Stimulated activated CD4-positive, alpha-beta T cell treated with anti-CD3 and anti-CD28 coated beads, Interleukin-12 subunit alpha, Interleukin-12 subunit beta, amount 100 ng/mL, for 24 hours (primary cell): ENCODE measurements at regions not wholly inside any gene's neighbourhood (a gene's known extent, or its start where the extent isn't known, plus 50 kb on each side); places are given as distances from the start of the nearest gene placed in this dataset.
"Not testable (repeated sequence)": the region's sequence is repeated elsewhere in the genome, so short reads cannot be mapped to it uniquely, and the experiment has no call there.

Experiments used
- DNase-seq, 2 experiments: peaks; one replicate each; pipeline ENCODE4 v3.0.0-alpha.2; 2020; ENCODE audit warnings: low read depth in 2 of 2

DNA sequence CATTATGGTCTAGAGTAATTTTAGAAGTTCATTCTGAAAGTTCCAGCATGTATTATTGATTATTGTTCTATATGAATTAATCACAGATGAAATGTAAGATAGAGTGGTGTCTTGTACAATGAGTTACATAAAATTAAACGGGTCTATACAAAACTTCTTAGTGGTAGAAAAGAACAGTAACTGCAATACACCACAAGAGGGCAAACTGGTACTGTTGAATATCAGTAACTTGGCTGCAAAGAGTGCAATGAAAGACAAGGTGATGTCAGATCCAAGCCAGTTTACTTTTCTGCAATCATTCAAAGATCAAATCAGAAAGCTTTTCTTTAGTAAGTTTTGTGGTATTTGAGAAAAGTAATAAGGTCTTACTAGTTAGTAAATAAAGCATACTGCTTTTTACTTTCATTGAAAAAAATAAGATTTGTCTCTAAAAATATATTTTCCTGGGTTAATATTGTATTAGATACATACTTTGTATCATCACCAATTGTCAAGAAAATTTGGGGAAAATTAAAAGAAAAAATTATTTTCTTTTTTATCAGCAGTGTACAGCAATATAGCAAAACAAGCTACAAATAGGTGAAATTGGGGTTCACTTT is 66.4 kb upstream of the BTG3 start:
- no peak for DNase-seq

DNA sequence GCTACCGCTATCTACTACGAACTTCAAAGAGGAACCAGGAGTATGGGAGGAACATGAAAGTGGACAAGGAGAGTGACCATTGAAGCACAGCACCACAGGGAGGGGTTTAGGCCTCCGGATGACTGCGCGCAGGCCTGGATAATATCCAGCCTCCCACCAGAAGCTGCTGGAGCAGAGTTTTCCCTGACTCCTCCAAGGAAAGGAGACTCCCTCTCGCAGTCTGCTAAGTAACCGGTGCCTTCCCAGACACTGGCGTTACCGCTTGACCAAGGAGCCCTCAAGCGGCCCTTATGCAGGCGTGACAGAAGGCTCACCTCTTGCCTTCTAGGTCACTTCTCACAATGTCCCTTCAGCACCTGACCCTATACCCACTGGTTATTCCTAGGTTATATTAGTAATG is 64.2 kb upstream of the BTG3 start:
- not testable (repeated sequence) for DNase-seq

DNA sequence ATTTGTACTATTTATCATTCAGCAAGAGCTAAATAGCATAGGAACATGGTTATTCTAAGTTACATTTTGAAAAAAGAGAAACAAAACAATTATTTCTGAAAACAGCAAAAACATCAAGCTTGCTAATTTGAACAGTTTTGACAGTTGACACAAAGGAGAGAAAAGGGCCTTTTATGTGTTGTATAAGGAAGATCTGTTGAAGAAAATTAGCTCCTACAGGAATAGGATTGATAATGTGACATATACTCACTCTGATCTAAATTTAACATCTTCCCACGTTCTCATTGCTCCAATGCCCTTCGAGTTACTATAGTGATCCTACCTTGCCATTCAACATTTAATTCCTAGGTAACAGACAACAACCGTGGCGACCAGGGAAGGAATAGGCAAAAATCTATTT is 61.4 kb upstream of the BTG3 start:
- DNase-seq: no peak

DNA sequence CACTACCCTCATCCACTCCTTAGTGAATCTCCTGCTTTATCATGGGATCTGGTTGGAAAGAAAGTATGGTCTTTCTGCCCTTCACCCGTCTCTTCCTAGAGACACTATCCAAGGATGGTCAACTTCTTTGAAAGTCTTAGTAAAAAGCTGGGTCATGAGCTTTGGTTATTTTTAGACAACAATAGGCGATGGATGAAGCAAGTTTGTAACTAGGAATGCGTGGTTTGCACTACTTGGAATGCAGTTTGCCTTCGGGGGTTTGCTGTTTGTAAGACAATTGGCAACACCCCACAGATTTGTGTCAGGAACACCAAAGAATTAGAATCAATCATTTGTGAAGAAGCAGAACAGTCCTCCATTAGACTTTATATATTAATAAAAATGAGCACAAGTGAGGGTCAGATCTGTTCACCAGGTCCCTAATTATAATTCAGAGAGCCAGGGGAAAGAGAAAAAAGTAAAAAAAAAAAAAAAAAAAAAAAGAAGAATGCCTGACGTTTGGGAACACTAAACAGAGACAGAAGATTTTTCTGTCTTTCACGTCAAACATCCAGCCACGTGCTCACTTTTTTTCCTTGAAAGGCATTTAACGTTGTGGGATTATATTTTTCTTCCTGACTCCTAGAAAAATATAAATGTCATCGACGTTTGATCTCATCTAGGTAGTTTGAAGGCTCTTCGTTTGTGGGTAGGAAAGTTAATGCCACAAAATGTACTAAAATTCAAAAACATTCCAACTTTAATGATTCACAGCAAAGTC is 60.7 kb upstream of the BTG3 start:
- no peak for DNase-seq

DNA sequence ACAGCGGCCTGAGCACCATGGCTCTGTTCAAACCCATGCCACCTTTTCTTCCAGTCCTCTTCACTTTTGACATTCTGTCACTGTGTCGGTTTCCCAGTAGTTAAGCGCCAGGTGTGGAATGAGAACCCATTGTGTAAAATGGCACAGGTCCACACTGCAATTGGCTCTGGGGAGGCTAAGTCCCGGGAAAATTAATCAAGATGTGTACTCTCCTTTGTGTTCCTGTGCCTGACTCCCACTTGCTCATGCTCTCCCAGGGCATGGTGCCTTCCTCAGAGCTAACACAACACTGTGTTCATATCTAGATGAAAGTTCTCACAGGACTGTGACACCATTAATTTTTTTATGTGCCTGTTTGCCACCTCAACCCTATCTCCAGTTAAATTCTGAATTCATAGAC is 59.0 kb upstream of the BTG3 start:
- DNase-seq: no peak

DNA sequence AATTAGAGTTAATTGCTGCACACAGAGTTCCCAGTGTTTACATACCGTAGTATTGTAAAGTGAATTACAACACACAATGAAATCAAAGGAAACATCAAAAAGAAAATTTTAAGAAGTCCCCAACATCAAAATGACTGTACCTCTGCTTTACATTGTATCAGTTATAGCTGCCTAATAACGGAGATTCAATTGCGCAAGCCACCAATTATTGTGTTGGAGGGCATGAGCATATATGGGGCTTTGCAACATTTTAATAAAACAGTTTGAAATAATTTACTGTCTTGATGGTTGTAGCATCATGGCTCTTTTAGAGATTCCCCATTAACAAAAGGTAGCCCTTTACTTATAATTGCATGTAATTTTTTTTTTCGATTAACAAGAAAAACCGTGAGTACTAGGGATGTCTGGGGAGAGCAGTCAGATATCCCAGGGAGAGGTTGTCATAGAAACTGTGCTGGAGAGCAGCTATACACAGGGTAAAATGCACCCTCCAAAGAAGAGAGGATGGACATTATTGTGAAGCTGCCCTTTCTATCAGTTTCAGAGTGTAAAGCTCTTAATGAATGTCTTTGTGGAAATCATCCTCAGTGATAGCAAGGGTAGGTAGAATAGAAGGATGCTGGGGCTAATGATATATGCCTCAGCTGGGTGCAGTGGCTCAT is 55.9 kb upstream of the BTG3 start:
- DNase-seq: no peak

DNA sequence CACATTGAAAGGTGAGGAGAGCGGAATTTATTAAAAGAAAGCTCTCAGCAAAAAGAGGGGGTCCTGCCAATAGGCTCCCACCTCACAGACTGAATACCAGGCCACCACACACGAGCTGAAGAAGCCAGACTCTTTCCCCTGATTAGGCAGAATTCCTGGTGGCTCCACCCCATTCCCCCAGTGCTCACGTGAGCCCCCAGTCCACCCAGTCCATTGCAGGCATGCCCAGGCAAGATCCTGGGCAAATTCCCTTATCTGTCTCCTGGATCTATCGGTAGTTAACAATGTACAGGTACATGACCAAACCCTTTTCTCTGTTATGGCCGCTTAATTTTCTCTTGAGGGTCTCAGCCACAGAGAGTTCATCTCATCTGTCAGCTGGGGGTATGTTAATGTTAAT is 54.6 kb upstream of the BTG3 start:
- no peak for DNase-seq
